ENCODE measurements at regions not wholly inside any gene's neighbourhood (a gene's known extent, or its start where the extent isn't known, plus 50 kb on each side); places are given as distances from the start of the nearest gene placed in this dataset.

DNA sequence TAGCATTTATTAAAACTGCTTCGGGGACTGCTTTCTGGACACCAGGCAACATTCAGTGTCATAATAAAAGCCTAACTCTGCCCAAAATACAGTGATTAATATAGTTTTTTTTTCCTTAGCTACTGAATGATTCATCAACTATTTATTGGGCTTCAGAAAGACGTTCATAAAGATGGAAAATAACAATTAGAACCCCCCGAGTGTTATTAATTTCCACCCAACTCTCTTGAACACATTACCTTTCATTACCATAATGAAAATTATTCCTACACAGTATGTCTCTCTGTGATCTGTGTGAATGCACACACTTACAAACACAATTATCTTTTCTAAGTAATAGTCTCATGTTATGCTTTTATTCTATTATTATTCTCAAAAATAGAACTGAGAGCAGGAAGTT lies 473.0 kb downstream of the ADAMTS20 start:
- DNase-seq (ENCODE audit: low read depth, low spot score): no peak

DNA sequence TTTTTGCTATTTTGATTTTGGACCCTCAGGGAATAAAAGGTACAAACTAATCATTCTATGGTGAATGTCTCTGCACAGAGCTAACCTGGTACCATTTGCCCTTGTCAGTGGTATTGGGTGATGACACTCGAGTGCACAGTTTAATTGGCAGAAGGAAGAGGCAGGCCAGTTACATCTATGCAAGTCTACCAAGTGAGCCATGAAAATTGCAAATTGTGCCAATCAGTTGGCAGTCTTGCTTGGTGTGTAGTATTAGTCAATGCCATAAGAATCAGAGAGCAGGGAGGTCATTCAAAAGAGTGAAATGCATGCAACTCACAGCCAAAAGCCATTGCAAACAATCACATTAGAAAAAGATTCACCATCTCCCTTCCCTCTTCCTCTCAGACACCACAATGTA lies 479.6 kb downstream of the ADAMTS20 start:
- Histone ChIP-seq H3K9me1 (ENCODE audit: control insufficient read depth, extremely low read depth, insufficient read depth, low read length) (no peaks in the 10 kb centered on the region), H3K9me3 (ENCODE audit: control insufficient read depth, low read depth, low read length) (no peaks in the 10 kb centered on the region), H3K9ac (ENCODE audit: control insufficient read depth, extremely low read depth, insufficient read depth, low read length) (no peak overlapping the region), H3K4me3 (ENCODE audit: control insufficient read depth in 2 of 3, extremely low read depth in 1 of 3, insufficient read depth in 2 of 3, low read depth in 1 of 3, low read length in 3 of 3) (no peak overlapping the region), H2AFZ (ENCODE audit: control insufficient read depth, low read length) (no peak overlapping the region), H3K36me3 (ENCODE audit: control insufficient read depth in 2 of 2, extremely low read depth in 1 of 2, insufficient read depth in 2 of 2, low read length in 2 of 2) (no peaks in the 10 kb centered on the region), H3K4me1 (ENCODE audit: control insufficient read depth, extremely low read depth, insufficient read depth, low read length) (no peaks in the 10 kb centered on the region), H3K4me2 (ENCODE audit: control insufficient read depth, extremely low read depth, insufficient read depth, low read depth, low read length) (no peak overlapping the region), H3K27ac (ENCODE audit: control insufficient read depth, insufficient read depth, low read length) (no peak overlapping the region), H3K27me3 (ENCODE audit: control insufficient read depth, extremely low read depth, insufficient read depth, low read length) (no peaks in the 10 kb centered on the region), H3K79me2 (ENCODE audit: control insufficient read depth, insufficient read depth, low read length) (no peaks in the 10 kb centered on the region), H4K20me1 (ENCODE audit: control insufficient read depth, extremely low read depth, insufficient read depth, low read length) (no peaks in the 10 kb centered on the region)
- peak; percentile 13 for FAIRE-seq
- DNase-seq (ENCODE audit: low read depth, low spot score): no peak
- dilution Hi-C loops (cut with MboI; ENCODE audit: extremely low pct_ligation_motif_present, low sequenced_read_pairs): no loop called here
- TF ChIP-seq, protein P1, sequence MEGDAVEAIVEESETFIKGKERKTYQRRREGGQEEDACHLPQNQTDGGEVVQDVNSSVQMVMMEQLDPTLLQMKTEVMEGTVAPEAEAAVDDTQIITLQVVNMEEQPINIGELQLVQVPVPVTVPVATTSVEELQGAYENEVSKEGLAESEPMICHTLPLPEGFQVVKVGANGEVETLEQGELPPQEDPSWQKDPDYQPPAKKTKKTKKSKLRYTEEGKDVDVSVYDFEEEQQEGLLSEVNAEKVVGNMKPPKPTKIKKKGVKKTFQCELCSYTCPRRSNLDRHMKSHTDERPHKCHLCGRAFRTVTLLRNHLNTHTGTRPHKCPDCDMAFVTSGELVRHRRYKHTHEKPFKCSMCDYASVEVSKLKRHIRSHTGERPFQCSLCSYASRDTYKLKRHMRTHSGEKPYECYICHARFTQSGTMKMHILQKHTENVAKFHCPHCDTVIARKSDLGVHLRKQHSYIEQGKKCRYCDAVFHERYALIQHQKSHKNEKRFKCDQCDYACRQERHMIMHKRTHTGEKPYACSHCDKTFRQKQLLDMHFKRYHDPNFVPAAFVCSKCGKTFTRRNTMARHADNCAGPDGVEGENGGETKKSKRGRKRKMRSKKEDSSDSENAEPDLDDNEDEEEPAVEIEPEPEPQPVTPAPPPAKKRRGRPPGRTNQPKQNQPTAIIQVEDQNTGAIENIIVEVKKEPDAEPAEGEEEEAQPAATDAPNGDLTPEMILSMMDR (optimal IDR thresholded peaks at IDR 0.05 in 1 of 3, IDR thresholded peaks at IDR 0.05 in 1 of 3, conservative IDR thresholded peaks at IDR 0.05 in 1 of 3; ENCODE audit: extremely low read depth in 1 of 3, insufficient read depth in 2 of 3, low read length in 3 of 3): no peak
- TF ChIP-seq EZH2 (IDR thresholded peaks at IDR 0.05; ENCODE audit: low read length): no peak

More for the DNA sequence above, 473.0 kb downstream of the ADAMTS20 start:
- Histone ChIP-seq H3K9me3 (ENCODE audit: control insufficient read depth, low read depth, low read length) (peaks cover 2% of the 10 kb centered on the region), H3K4me3 (ENCODE audit: control insufficient read depth in 2 of 3, extremely low read depth in 1 of 3, insufficient read depth in 2 of 3, low read depth in 1 of 3, low read length in 3 of 3) (no peak overlapping the region), H3K4me1 (ENCODE audit: control insufficient read depth, extremely low read depth, insufficient read depth, low read length) (no peaks in the 10 kb centered on the region), H4K20me1 (ENCODE audit: control insufficient read depth, extremely low read depth, insufficient read depth, low read length) (no peaks in the 10 kb centered on the region), H3K9me1 (ENCODE audit: control insufficient read depth, extremely low read depth, insufficient read depth, low read length) (no peaks in the 10 kb centered on the region), H3K79me2 (ENCODE audit: control insufficient read depth, insufficient read depth, low read length) (no peaks in the 10 kb centered on the region), H3K36me3 (ENCODE audit: control insufficient read depth in 2 of 2, extremely low read depth in 1 of 2, insufficient read depth in 2 of 2, low read length in 2 of 2) (no peaks in the 10 kb centered on the region), H3K9ac (ENCODE audit: control insufficient read depth, extremely low read depth, insufficient read depth, low read length) (no peak overlapping the region), H3K4me2 (ENCODE audit: control insufficient read depth, extremely low read depth, insufficient read depth, low read depth, low read length) (no peak overlapping the region), H3K27me3 (ENCODE audit: control insufficient read depth, extremely low read depth, insufficient read depth, low read length) (no peaks in the 10 kb centered on the region), H2AFZ (ENCODE audit: control insufficient read depth, low read length) (no peak overlapping the region), H3K27ac (ENCODE audit: control insufficient read depth, insufficient read depth, low read length) (no peak overlapping the region)
- TF ChIP-seq, protein P1 (optimal IDR thresholded peaks at IDR 0.05 in 1 of 3, IDR thresholded peaks at IDR 0.05 in 1 of 3, conservative IDR thresholded peaks at IDR 0.05 in 1 of 3; ENCODE audit: extremely low read depth in 1 of 3, insufficient read depth in 2 of 3, low read length in 3 of 3): no peak
- no peak for TF ChIP-seq EZH2 (IDR thresholded peaks at IDR 0.05; ENCODE audit: low read length)
- FAIRE-seq: no peak
- dilution Hi-C loops (cut with MboI; ENCODE audit: extremely low pct_ligation_motif_present, low sequenced_read_pairs): no loop called here

Measured in keratinocyte (primary cell).